Tibial nerve (tissue), 4 donors: ENCODE measurements at regions not wholly inside any gene's neighbourhood (a gene's known extent, or its start where the extent isn't known, plus 50 kb on each side); places are given as distances from the start of the nearest gene placed in this dataset.

Experiments
- DNase-seq, 2 donors: peaks; one replicate each; pipeline ENCODE4 v3.0.0-alpha.2; 2019; ENCODE audit warnings: low spot score in 2 of 2
- H3K27ac ChIP-seq, 4 donors: fragments of 200-600 bp; sonication (generic) in 3 of 4; one replicate each; pipeline ENCODE4 v1.5.1; 2017 to 2019; ENCODE audit warnings: mild to moderate bottlenecking in 1 of 4
- H3K27me3 ChIP-seq, 2 donors: fragments of 200-600 bp; sonication (generic) in 1 of 2; one replicate each; pipeline versions ENCODE4 v1.5.1 to v1.6.0; 2017 to 2019
- H3K36me3 ChIP-seq, 3 donors: fragments of 200-600 bp; sonication (generic); one replicate each; pipeline ENCODE4 v1.5.1; 2018 to 2019
- H3K4me1 ChIP-seq, 4 donors: fragments of 200-600 bp; sonication (generic) in 3 of 4; one replicate each; pipeline ENCODE4 v1.5.1; 2017 to 2019
- H3K4me3 ChIP-seq, 4 donors: fragments of 200-600 bp; sonication (generic) in 3 of 4; one replicate each; pipeline ENCODE4 v1.5.1; 2017 to 2019; ENCODE audit warnings: mild to moderate bottlenecking in 1 of 4, moderate library complexity in 1 of 4
- H3K9me3 ChIP-seq, 4 donors: fragments of 200-600 bp; sonication (generic) in 3 of 4; one replicate each; pipeline ENCODE4 v1.5.1; 2017 to 2019
- EP300 ChIP-seq, 2 donors: sonication (generic); formaldehyde crosslinking; IDR thresholded peaks; one replicate each; pipeline ENCODE4 v1.6.1; 2017; ENCODE audit warnings: antibody characterized with exemption in 2 of 2, mild to moderate bottlenecking in 1 of 2
- POLR2A ChIP-seq, 2 donors: fragments of 450-650 bp; IDR thresholded peaks; one replicate each; pipeline ENCODE4 v1.6.1; 2017; ENCODE audit warnings: antibody characterized with exemption in 2 of 2, mild to moderate bottlenecking in 2 of 2, moderate library complexity in 2 of 2
- WGBS, 2 donors: methylation state at CpG; one replicate each; pipeline ENCODE4 v1.1.5; 2018; 5-methylcytosine and 5-hydroxymethylcytosine counted together
- TF ChIP-seq, protein P1 (sequence below), 5 experiments: fragments of 200-600 bp in 3 of 5; fragments of 450-650 bp in 2 of 5; sonication (generic) in 3 of 5; IDR thresholded peaks; one replicate each; pipeline ENCODE4 v1.5.1; 2016 to 2019; ENCODE audit warnings: antibody characterized with exemption in 5 of 5, mild to moderate bottlenecking in 3 of 5, moderate library complexity in 2 of 5

GRCh38 chr3:118556983-118557382, 477.7 kb downstream of the IGSF11 start:
- H3K27ac ChIP-seq = no peak overlapping the region
- TF ChIP-seq EP300 (IDR thresholded peaks at IDR 0.05) (no peak), POLR2A (IDR thresholded peaks at IDR 0.05) (no peak)
- TF ChIP-seq, protein P1, sequence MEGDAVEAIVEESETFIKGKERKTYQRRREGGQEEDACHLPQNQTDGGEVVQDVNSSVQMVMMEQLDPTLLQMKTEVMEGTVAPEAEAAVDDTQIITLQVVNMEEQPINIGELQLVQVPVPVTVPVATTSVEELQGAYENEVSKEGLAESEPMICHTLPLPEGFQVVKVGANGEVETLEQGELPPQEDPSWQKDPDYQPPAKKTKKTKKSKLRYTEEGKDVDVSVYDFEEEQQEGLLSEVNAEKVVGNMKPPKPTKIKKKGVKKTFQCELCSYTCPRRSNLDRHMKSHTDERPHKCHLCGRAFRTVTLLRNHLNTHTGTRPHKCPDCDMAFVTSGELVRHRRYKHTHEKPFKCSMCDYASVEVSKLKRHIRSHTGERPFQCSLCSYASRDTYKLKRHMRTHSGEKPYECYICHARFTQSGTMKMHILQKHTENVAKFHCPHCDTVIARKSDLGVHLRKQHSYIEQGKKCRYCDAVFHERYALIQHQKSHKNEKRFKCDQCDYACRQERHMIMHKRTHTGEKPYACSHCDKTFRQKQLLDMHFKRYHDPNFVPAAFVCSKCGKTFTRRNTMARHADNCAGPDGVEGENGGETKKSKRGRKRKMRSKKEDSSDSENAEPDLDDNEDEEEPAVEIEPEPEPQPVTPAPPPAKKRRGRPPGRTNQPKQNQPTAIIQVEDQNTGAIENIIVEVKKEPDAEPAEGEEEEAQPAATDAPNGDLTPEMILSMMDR (IDR thresholded peaks at IDR 0.05) = no peak
- H3K9me3 ChIP-seq = no peaks in the 10 kb centered on the region
- H3K4me1 ChIP-seq = no peaks in the 10 kb centered on the region
- no peak overlapping the region for H3K4me3 ChIP-seq
- H3K27me3 ChIP-seq = no peaks in the 10 kb centered on the region
- no peaks in the 10 kb centered on the region for H3K36me3 ChIP-seq
- no peak for DNase-seq

- no peak overlapping the region for H3K27ac ChIP-seq
- no peaks in the 10 kb centered on the region for H3K36me3 ChIP-seq
- TF ChIP-seq POLR2A (IDR thresholded peaks at IDR 0.05) = no peak
- no peak for TF ChIP-seq EP300 (IDR thresholded peaks at IDR 0.05)
- TF ChIP-seq, protein P1 (IDR thresholded peaks at IDR 0.05) = no peak
- no peaks in the 10 kb centered on the region for H3K27me3 ChIP-seq
- H3K4me1 ChIP-seq = no peaks in the 10 kb centered on the region
- no peak overlapping the region for H3K4me3 ChIP-seq
- no peaks in the 10 kb centered on the region for H3K9me3 ChIP-seq
- no peak for DNase-seq
- WGBS, 2 donors = 71 to 76% methylated on average over 3 of the region's 3 CpGs
Measured at GRCh38 chr3:118557513-118557912, 477.1 kb downstream of the IGSF11 start.

GRCh38 chr3:118559286-118559685, 475.4 kb downstream of the IGSF11 start:
- H3K4me1 ChIP-seq = no peaks in the 10 kb centered on the region
- no peak for DNase-seq
- H3K36me3 ChIP-seq = no peaks in the 10 kb centered on the region
- TF ChIP-seq, protein P1 (IDR thresholded peaks at IDR 0.05) = no peak
- TF ChIP-seq POLR2A (IDR thresholded peaks at IDR 0.05) = no peak
- no peak for TF ChIP-seq EP300 (IDR thresholded peaks at IDR 0.05)
- no peak overlapping the region for H3K4me3 ChIP-seq
- no peaks in the 10 kb centered on the region for H3K9me3 ChIP-seq
- WGBS, 2 donors = 56 to 66% methylated on average over 1 of the region's 1 CpG
- H3K27me3 ChIP-seq = no peaks in the 10 kb centered on the region
- no peak overlapping the region for H3K27ac ChIP-seq

DNA sequence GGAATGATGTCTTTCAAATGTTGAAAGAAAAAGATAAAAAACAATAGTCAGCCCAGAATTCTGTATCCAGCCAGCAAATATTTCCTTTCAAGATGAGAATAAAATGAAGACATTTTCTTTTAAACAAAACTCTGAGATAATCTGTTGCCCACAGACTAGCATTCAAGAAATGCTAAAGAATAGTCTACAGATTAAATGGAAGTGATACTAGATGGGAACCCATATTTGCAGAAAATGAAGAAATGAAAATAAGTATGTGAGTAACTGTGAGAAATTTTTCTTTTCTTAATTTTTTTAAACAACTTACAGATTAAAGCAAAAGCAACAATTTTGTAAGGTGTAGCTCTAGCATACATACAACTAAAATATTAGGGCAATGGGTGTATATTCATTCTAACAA, 469.8 kb downstream of the IGSF11 start:
- Histone ChIP-seq H3K4me3 (no peak overlapping the region), H3K36me3 (no peaks in the 10 kb centered on the region), H3K27me3 (no peaks in the 10 kb centered on the region), H3K4me1 (no peaks in the 10 kb centered on the region), H3K9me3 (no peaks in the 10 kb centered on the region), H3K27ac (no peak overlapping the region)
- DNase-seq = no peak
- TF ChIP-seq POLR2A (IDR thresholded peaks at IDR 0.05) (no peak), EP300 (IDR thresholded peaks at IDR 0.05) (no peak)
- TF ChIP-seq, protein P1 (IDR thresholded peaks at IDR 0.05) = no peak

- Histone ChIP-seq H3K27ac (no peak overlapping the region), H3K9me3 (peaks cover 0 to 10% (median 0%) of the 10 kb centered on the region in 4 donors), H3K4me1 (no peaks in the 10 kb centered on the region), H3K27me3 (no peaks in the 10 kb centered on the region), H3K4me3 (no peak overlapping the region), H3K36me3 (no peaks in the 10 kb centered on the region)
- no peak for TF ChIP-seq POLR2A (IDR thresholded peaks at IDR 0.05)
- no peak for TF ChIP-seq EP300 (IDR thresholded peaks at IDR 0.05)
- TF ChIP-seq, protein P1 (IDR thresholded peaks at IDR 0.05) = no peak
- 77 to 88% methylated on average over 2 of the region's 2 CpGs for WGBS, 2 donors
- DNase-seq = no peak
Measured at GRCh38 chr3:118573912-118574311, 460.7 kb downstream of the IGSF11 start.
